ENCODE measurements at regions not wholly inside any gene's neighbourhood (a gene's known extent, or its start where the extent isn't known, plus 50 kb on each side); places are given as distances from the start of the nearest gene placed in this dataset.
A peak's percentile ranks its signal among the peaks of the same experiment; 100 is the strongest.
"Not testable (repeated sequence)": the region's sequence is repeated elsewhere in the genome, so short reads cannot be mapped to it uniquely, and the experiment has no call there.

DNA sequence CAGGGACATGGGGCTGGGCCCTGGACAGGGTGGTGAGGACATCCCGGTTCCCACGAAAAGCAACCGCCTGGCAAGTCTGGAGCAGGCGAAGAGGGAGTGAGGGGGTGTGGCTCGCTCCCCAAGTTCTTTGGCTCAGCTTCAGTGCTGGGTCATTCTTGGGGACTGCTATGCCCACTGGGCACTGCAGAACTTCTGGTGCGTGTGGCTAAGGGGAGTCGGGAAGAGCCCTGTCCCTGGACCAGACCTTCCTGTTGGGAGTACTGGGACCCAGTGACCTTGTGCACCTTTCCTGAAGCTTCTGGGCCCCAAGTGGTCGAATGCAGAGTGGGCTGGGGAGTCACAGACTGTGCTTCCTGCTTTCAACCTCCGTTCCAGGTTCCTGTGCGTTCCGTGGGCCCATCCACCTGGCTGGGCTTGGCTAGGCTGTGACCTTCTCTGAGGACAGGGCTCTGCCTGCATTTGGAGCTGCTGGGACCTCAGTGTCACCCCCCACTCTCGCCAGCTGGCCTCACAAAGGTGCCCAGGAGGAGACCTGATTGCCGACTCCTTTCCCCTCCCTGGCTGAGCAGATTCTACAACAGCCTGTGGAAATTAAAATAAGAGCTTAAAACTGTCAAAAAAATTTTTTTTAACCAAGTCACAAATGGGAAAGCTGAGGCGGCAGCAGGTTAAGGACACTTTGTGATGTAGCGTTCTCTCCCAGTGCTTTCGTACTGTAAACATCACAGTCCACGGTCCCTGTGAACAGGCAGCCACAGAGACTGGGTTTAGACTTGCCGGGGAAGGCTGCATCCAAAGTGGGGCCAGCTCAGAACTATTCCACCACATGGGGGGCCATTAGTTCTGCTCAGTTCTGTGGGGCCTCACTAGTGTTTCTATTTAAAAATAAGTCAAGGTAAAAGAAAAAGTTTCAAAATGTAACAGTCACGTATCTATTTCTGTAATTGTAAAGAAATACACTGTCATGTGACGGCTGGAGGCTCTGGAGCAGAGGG, 63.8 kb upstream of the WNT7B start:
- no peak for DNase-seq (ENCODE audit: low spot score)

DNA sequence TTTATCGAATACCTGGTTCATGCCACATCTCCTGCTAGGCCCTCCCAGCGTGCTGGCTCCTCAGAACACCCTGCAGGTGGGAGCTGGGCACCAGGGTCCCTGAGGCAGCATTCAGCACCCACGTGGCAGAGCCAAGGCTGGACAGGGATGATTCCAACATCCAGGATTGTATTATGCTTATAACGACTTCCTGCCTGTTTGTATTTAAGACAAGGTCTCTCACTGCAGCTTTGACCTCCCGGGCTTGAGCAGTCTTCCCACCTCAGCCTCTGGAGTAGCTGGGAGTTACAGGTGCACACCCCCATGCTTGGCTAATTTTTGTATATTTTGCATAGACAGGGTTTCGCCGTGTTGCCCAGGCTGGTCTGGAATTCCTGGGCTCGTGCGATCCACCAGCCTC, 64.7 kb upstream of the WNT7B start:
- DNase-seq (ENCODE audit: low spot score), result no peak

DNA sequence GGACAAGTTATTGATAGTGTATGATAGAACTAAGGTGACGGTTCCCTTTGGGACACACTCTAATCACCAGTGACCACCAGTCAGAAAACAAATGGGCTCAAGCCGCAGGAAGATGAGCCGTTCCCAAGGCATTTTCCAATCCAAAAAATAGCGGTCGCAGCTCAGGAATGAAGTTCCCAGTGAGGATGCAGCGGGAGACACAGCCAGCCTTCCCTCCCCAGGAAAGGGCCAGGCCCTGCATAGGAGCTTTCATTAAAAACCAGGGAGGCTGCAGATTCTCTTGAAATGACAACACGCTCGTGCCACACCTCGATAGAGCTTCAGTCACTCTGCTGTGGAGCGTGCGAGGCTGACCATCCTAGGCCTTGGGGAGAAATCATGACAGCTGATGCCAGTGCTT, 65.8 kb upstream of the WNT7B start:
- no peak for DNase-seq (ENCODE audit: low spot score)

DNA sequence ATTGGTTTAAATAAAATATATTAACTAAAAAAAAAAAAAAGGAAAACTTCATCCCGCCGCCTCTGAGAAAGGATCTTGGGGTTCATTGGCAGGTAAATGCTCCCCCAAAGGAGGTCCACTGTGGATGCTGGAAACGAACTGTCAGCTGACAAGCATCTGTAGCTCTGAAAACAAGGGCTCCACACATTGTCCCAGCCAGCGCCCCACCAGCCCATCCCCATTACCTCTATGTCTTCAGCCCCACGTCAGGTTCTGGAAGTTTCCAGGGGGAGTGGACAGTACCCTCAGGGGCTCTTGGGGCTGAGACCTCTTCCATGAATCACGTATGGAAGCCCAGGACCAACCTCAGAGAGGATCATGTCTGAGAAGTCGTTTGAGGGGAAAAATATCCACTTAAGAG, 66.4 kb upstream of the WNT7B start:
- DNase-seq (ENCODE audit: low spot score), result no peak

- DNase-seq (ENCODE audit: low spot score), result no peak
Observed at GRCh38 chr22:46043816-46044620, 67.1 kb upstream of the WNT7B start.

DNA sequence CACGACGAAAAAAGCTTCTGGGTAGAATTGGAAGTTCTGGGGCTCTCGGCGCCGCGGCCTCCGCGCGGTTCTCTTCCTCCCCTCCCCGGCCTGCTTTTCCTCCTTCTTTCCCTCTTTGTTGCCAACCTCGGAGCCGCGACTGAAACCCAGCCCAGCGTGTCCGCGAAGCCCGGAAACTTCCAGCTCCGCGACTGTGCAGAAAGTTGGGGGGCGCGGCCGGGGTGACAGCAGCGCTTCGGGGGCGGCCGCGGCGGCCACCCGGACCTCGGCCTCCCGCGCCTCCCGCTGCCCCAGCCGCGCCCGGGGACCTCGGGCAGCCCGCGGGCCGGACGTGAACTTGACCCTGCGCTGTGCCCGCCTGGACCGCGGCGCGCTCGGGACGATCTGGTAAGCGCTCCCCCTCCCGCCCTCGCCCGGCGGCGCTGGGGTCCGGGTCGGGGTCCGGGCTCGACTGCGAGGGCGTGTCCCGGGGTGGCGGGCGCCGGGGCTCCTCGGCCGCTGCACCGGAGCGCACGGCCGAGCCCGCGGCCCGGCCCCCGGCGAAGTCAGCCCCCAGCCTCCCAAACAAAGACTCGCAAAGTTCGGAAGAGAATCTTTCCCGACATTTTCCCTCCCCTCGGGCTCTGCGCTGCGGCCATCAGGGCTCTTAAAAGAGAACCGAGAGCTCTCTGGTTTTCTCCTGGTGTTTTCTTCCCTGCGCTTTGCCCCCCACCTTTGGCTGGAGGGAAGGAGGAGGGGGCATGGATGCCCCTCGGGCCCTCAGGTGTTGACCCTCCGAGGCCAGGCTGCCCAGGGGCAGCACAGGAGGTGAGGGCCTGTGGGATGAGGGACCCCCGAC, 67.9 kb upstream of the WNT7B start:
- DNase-seq (ENCODE audit: low spot score), result no peak

- DNase-seq (ENCODE audit: low spot score), result no peak
Observed at GRCh38 chr22:46045459-46046298, 68.7 kb upstream of the WNT7B start.

- DNase-seq (ENCODE audit: low spot score), result no peak
Observed at GRCh38 chr22:46046299-46046685, 69.3 kb upstream of the WNT7B start.

DNA sequence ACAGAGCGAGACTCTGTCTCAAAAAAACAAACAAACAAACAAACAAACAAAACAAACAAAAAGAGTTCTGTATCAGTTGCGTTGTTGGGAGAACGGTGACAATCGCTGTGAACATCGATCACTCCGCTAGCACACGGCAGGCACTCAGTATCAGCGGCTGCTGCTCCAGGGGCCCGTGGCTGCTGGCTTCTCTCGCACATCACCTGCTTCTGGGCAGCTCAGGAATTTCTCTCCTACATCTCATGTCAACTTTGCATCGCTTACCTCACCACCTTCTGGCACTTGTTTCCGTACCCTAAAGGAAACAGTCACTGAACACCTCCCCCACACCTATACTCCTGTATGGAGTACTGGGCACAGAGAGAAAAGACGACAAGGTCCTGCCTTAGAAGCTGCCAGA, 70.3 kb upstream of the WNT7B start:
- no peak for DNase-seq (ENCODE audit: low spot score)

GRCh38 chr22:46047841-46048595, 71.1 kb upstream of the WNT7B start:
- DNase-seq (ENCODE audit: low spot score), result peak; percentile 64

- not testable (repeated sequence) for DNase-seq (ENCODE audit: low spot score)
Observed at GRCh38 chr22:46048661-46049060, 71.7 kb upstream of the WNT7B start.

DNA sequence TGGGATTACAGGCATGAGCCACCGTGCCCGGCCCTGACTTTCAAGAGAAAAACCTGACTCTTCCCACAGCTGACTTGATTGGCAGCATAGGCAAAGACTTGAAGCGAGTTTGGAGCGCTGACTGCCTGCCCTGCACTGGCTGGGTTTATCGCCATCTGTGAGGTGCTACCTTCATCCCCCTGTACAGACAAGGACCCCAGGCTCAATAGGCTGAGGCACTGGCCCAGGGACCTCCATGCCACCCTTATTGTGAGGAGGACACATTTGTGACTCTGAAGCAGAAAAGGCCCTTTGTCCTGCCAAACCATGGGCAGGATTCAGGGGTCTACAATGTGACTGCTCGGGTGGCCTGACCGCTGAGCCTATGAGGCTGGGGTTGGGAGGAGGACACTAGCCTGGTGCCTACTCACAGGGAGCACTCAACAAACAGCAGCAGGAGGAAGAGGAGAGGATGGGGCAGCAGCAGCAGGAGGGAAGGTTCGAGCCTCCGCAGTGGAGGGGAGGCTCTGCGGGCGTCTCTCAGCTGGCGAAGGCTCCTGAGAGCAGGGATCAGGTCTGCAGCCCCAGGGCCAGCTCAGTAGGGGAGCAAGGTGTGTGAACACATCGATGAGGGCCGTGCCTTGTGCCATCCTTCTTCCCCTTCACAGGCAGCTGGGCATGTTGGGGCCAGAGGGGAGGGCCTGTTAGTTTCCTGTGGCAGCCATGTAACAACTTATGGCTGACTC, 72.9 kb upstream of the WNT7B start:
- DNase-seq (ENCODE audit: low spot score), result no peak

- DNase-seq (ENCODE audit: low spot score), result no peak
Observed at GRCh38 chr22:46050451-46050845, 73.5 kb upstream of the WNT7B start.

- DNase-seq (ENCODE audit: low spot score), result no peak
Observed at GRCh38 chr22:46050916-46051614, 74.1 kb upstream of the WNT7B start.

DNA sequence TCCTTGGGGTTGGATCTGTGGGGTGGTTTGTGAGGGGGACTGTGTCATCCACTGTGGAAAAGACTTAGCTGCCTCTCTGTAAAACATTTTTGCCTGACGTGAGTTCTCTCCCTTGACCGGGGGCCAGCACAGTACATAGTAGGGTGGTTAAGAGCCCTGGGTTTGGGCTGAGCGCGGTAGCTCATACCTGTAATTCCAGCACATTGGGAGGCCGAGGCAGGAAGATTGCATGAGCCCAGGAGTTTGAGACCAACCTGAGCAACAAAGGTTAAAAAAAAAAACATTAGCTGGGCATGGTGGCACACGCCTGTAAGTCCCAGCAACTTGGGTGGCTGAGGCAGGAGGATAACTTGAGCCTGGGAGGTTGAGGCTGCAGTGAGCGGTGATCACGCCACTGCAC, 74.7 kb upstream of the WNT7B start:
- no peak for DNase-seq (ENCODE audit: low spot score)

- no peak for DNase-seq (ENCODE audit: low spot score)
Observed at GRCh38 chr22:46052331-46052771, 75.4 kb upstream of the WNT7B start.

DNA sequence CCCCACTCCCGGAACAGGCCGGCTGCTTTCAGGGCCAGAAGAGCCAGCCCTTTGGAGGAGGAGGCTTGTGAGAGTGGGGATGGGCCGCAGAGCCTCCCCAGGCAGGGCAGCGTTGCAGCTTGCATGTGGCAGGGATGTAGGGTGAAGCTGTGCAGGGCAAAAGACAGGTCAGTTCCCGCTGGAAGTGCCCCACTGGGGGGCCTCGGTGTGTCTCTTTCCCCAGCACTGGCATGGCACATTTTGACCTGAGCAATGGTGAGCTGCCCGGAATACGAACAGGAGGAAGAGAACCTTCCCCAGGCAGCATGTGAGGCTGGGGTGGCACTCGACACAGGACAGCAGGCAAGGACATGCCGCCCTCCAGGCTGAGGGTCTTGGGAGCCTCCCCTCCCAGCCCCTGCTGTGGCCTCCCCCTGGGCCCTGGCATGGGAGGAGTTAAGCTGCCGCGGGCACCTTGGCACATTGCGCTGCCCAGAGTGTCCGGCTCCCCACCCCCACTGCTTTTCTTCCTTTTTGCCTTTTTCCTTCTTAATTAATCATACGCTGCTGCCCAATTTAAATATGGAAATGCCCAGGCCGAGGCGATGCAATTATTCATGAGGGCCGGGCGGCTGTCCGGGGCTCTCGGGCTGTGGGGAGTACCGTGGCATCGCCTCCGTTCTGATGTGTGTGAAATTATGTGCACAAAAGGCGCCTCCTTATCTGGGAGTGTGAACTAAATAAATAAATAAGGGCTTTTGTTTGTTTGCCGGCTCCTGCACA, 76.0 kb upstream of the WNT7B start:
- DNase-seq (ENCODE audit: low spot score), result peak; percentile 58

DNA sequence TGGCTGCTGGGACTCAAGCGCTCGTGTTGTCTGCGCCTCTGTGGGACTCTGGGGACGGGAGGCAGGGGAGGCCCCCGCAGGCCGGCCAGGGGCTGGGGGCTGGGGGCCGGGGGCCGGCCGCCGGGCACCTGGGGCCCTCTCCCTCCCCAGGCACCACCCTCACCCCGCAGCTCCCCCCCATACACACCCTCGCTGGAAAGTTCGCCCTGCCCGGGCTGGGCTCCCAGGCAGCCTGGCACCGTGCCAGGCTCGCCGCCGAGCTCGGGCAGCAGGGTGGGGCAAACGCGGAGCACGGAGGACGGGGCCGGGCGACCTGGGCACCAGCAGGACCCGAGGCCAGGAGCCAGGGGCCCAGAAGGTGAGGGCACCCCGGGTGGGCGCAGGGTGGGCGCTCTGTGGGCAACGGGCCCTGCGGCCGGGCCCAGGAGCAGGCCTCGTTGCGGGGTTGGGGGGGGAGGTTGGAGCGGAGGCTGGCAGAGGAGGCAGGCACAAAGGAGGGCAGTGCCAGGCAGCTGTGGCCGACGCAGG, 76.7 kb upstream of the WNT7B start:
- DNase-seq (ENCODE audit: low spot score), result peak; percentile 74
